GM12873 (cell line): ENCODE measurements at regions not wholly inside any gene's neighbourhood (a gene's known extent, or its start where the extent isn't known, plus 50 kb on each side); places are given as distances from the start of the nearest gene placed in this dataset.

ENCODE experiments used
- CTCF ChIP-seq: IDR thresholded peaks from 2 replicates; pipeline ENCODE4 v1.5.1; 2012; ENCODE audit warnings: low read depth, mild to moderate bottlenecking, moderate library complexity, low read length, control low read depth; ENCODE audit not compliant: insufficient read depth; ENCODE audit errors: missing control alignments

- TF ChIP-seq CTCF = no peak
Observed at GRCh38 chr2:59830601-59831000, 722.9 kb downstream of the BCL11A start.

GRCh38 chr2:59827677-59828076 is 725.8 kb downstream of the BCL11A start:
- TF ChIP-seq CTCF = no peak

- TF ChIP-seq CTCF = no peak
Observed at GRCh38 chr2:59826177-59826576, 727.3 kb downstream of the BCL11A start.

- no peak for TF ChIP-seq CTCF
Observed at GRCh38 chr2:59824314-59824713, 729.1 kb downstream of the BCL11A start.

- TF ChIP-seq CTCF = no peak
Observed at GRCh38 chr2:59816075-59816474, 737.4 kb downstream of the BCL11A start.

- TF ChIP-seq CTCF = no peak
Observed at GRCh38 chr2:59806486-59806885, 747.0 kb downstream of the BCL11A start.

GRCh38 chr2:59804732-59805131 is 748.7 kb downstream of the BCL11A start:
- no peak for TF ChIP-seq CTCF
